Lung (tissue), 11 donors: ENCODE measurements at regions not wholly inside any gene's neighbourhood (a gene's known extent, or its start where the extent isn't known, plus 50 kb on each side); places are given as distances from the start of the nearest gene placed in this dataset.
"Not testable (repeated sequence)": the region's sequence is repeated elsewhere in the genome, so short reads cannot be mapped to it uniquely, and the experiment has no call there.

Experiments
- ATAC-seq: fragments of 200-7000 bp; cut with Tn5 transposase; one replicate; pipeline ENCODE4 v1.9.1; 2020; ENCODE audit warnings: moderate number of reproducible peaks; ENCODE audit not compliant: insufficient read depth, low FRiP score
- DNase-seq, 3 donors: peaks; one replicate each; pipeline ENCODE4 v3.0.0-alpha.2; 2013 to 2017
- H3K27ac ChIP-seq, 2 donors: one replicate each; pipeline ENCODE4 v1.5.1; 2013; ENCODE audit warnings: mild to moderate bottlenecking in 2 of 2, moderate library complexity in 2 of 2, control low read depth in 1 of 2, inconsistent platforms in 1 of 2, low read depth in 1 of 2, low read length in 1 of 2
- H3K27me3 ChIP-seq, 3 donors: one replicate each; pipeline ENCODE4 v1.5.1; 2013; ENCODE audit warnings: low read length in 2 of 3; ENCODE audit not compliant: control insufficient read depth in 3 of 3, insufficient read depth in 3 of 3
- H3K36me3 ChIP-seq, 4 donors: one replicate each; pipeline ENCODE4 v1.5.1; 2013; ENCODE audit warnings: low read length in 4 of 4, mild to moderate bottlenecking in 1 of 4, moderate library complexity in 1 of 4; ENCODE audit not compliant: control insufficient read depth in 4 of 4, insufficient read depth in 4 of 4
- H3K4me1 ChIP-seq, 5 donors: one replicate each; pipeline ENCODE4 v1.5.1; 2013; ENCODE audit warnings: low read length in 5 of 5, mild to moderate bottlenecking in 2 of 5, moderate library complexity in 1 of 5; ENCODE audit not compliant: control insufficient read depth in 5 of 5, insufficient read depth in 5 of 5
- H3K4me3 ChIP-seq: one replicate; pipeline ENCODE4 v1.5.1; 2013; ENCODE audit warnings: mild to moderate bottlenecking, control low read depth, moderate library complexity
- H3K9ac ChIP-seq, 2 donors: one replicate each; pipeline ENCODE4 v1.5.1; 2013; ENCODE audit warnings: low read length in 2 of 2, control low read depth in 1 of 2; ENCODE audit not compliant: insufficient read depth in 1 of 2
- H3K9me3 ChIP-seq, 4 donors: one replicate each; pipeline ENCODE4 v1.5.1; 2013; ENCODE audit warnings: low read length in 3 of 4, mild to moderate bottlenecking in 1 of 4, moderate library complexity in 1 of 4; ENCODE audit not compliant: control insufficient read depth in 4 of 4, insufficient read depth in 3 of 4
- WGBS, 2 donors: extraction: QIAGEN DNeasy Blood & Tissue Kit; methylation state at CpG; one replicate each; pipeline ENCODE4 v1.1.7; 2013; 5-methylcytosine and 5-hydroxymethylcytosine counted together
- TF ChIP-seq, protein P1 (sequence below): IDR thresholded peaks from 2 replicates; pipeline ENCODE4 v1.5.1; 2012; ENCODE audit warnings: mild to moderate bottlenecking; ENCODE audit errors: control extremely low read depth, extremely low read depth
- donor health status: control.
- donor health status: control.
- donor health status: Bipolar disorder and iron deficiency.
- donor health status: healthy.
- donor health status: DM: yes; HTN: yes; CAD: no.

DNA sequence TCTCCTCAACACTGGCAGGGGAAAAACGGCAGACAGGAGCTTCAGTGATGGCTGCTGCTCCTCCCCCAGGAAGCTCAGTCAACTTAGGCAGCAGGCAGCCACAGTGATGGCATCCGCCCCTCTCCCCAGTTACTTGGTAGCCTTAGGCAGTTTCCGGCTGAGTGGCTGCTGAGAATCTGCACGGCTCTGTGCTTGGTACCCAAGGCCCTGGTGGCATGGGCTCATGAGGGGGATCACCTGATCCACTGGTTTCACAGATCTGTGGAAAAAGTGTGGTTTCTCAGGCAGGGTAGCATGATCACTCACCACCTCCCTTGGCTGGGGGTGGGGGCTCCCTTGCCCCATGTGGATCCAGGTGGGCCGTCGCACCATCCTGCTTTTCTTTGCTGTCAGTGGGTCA, 244.6 kb upstream of the MDGA2 start:
- H3K27me3 ChIP-seq: no peaks in the 10 kb centered on the region
- 82 to 85% methylated on average over 6 of the region's 6 CpGs for WGBS, 2 donors
- TF ChIP-seq, protein P1, sequence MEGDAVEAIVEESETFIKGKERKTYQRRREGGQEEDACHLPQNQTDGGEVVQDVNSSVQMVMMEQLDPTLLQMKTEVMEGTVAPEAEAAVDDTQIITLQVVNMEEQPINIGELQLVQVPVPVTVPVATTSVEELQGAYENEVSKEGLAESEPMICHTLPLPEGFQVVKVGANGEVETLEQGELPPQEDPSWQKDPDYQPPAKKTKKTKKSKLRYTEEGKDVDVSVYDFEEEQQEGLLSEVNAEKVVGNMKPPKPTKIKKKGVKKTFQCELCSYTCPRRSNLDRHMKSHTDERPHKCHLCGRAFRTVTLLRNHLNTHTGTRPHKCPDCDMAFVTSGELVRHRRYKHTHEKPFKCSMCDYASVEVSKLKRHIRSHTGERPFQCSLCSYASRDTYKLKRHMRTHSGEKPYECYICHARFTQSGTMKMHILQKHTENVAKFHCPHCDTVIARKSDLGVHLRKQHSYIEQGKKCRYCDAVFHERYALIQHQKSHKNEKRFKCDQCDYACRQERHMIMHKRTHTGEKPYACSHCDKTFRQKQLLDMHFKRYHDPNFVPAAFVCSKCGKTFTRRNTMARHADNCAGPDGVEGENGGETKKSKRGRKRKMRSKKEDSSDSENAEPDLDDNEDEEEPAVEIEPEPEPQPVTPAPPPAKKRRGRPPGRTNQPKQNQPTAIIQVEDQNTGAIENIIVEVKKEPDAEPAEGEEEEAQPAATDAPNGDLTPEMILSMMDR: no peak
- no peaks in the 10 kb centered on the region for H3K4me1 ChIP-seq
- ATAC-seq (no peak), DNase-seq (no peak)
- no peak overlapping the region for H3K4me3 ChIP-seq
- H3K27ac ChIP-seq: no peak overlapping the region
- H3K9ac ChIP-seq: no peak overlapping the region
- no peaks in the 10 kb centered on the region for H3K36me3 ChIP-seq
- no peaks in the 10 kb centered on the region for H3K9me3 ChIP-seq

DNA sequence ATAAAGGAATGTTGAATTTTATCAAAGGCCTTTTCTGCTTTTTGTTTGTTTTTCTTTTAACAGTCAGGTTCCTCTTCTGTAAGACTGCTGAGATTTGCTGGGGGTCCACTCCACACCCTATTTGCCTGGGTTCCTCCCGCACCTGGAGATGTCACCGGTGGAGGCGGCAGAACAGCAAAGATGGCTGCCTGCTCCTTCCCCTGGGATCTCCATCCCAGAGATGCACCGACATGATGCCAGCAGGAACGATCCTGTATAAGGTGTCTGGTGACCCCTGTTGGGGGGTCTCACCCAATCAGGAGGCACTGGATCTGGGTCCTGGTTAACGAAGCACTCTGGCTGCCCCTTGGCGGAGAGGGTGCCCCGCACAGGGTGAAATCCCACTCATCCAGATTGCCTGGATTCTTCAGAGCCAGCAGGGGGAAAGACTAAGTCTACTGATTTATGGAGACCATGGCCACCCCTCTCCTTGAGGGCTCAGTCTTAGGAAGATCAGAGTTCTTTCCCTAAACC, 244.0 kb upstream of the MDGA2 start:
- no peak for DNase-seq
- no peak overlapping the region for H3K9ac ChIP-seq
- TF ChIP-seq, protein P1: no peak
- no peaks in the 10 kb centered on the region for H3K4me1 ChIP-seq
- no peak for ATAC-seq
- no peaks in the 10 kb centered on the region for H3K27me3 ChIP-seq
- H3K27ac ChIP-seq: no peak overlapping the region
- H3K4me3 ChIP-seq: no peak overlapping the region
- H3K9me3 ChIP-seq: no peaks in the 10 kb centered on the region
- no peaks in the 10 kb centered on the region for H3K36me3 ChIP-seq
- 91 to 96% methylated on average over 8 of the region's 8 CpGs for WGBS, 2 donors

DNA sequence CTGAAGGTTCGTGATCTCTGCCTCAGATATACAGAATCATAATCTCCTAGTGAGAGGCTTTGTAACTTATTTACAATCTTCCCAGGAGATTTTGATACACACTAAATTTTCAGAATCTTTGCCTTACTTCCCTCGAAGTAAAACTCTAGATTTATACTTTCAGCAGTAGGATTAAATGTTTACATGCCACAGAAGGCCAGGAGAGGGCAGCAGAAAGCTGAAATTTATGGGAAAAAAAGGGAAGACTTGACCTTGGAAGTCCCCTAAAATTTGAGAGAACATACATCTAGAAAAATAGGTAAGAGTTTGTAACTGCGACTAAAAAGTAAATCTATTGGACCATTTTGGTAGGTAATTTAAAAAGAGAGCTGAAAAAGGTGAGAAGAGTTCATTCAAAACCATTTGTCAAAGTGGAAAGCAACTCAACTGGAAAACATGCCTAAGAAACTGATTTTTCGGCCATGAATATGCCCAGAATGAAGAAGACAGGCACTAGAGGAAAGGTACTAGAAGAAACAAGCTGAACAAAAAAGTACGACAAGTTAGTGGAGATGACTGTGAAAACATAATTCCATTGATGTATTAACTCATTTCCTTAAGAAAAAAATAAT, 242.0 kb upstream of the MDGA2 start:
- no peak overlapping the region for H3K4me3 ChIP-seq
- no peaks in the 10 kb centered on the region for H3K4me1 ChIP-seq
- H3K9ac ChIP-seq: no peak overlapping the region
- H3K27me3 ChIP-seq: no peaks in the 10 kb centered on the region
- no peak for ATAC-seq
- H3K9me3 ChIP-seq: no peaks in the 10 kb centered on the region
- no peak overlapping the region for H3K27ac ChIP-seq
- TF ChIP-seq, protein P1: no peak
- no peaks in the 10 kb centered on the region for H3K36me3 ChIP-seq
- 51 to 57% methylated on average over 5 of the region's 5 CpGs for WGBS, 2 donors
- DNase-seq: peak; percentile 21 to 59 (median 54)

DNA sequence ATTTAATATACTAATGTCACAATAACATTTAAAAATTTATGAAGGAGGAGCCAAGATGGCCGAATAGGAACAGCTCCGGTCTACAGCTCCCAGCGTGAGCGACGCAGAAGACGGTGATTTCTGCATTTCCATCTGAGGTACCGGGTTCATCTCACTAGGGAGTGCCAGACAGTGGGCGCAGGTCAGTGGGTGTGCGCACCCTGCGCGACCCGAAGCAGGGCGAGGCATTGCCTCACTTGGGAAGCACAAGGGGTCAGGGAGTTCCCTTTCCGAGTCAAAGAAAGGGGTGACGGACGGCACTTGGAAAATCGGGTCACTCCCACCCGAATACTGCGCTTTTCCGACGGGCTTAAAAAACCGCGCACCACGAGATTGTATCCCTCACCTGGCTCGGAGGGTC, 225.7 kb upstream of the MDGA2 start:
- WGBS, 2 donors: 91 to 92% methylated on average over 24 to 25 of the region's 25 CpGs
- not testable (repeated sequence) for ATAC-seq

More for the DNA sequence above, 225.7 kb upstream of the MDGA2 start:
- not testable (repeated sequence) for H3K36me3 ChIP-seq, DNase-seq, H3K9me3 ChIP-seq, H3K27me3 ChIP-seq, H3K27ac ChIP-seq, H3K4me3 ChIP-seq, H3K4me1 ChIP-seq, H3K9ac ChIP-seq
